ENCODE measurements at regions not wholly inside any gene's neighbourhood (a gene's known extent, or its start where the extent isn't known, plus 50 kb on each side); places are given as distances from the start of the nearest gene placed in this dataset.

DNA sequence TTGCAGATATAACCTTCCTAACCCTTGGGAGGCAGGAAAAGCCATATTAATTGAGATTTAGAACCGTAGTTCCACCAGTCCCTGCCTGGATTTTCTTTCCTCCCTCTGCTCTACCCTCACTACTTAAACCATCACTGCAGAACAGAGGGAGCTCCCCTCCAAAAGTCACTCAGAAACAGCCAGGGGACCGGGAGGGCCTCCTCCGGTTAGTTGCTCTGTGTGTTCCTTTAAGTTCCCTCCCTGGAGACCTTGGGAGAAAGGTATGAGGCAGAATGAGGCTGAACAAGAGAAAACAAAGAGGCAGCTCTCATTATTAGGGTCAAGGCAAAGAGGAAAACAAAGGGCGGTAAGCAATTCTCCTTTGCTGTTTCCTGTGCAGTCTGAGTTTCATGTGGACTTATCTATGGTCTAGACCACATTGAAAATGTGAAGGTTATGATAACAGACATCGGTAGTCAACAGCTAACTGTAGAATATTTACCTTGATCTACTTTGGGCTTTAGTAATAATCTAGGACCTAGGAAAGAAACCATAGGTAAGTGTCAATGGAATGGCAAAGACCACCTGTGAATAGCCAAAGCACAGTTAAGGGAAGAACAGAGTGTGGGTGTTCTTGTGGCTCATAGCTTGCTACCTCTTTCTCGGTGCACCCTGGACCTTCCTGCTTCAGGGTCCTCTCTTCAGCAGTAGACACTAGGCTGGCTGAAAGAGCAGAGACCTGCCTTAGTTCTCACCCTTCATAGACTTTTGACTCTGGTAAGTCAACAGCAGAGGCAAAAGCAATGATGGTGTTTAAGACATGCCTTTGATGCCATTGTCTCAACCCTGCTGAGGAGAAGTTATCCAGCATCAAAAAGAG is 250.9 kb upstream of the CITED2 start:
- no peak for DNase-seq

GRCh38 chr6:139623372-139623771 is 248.9 kb upstream of the CITED2 start:
- no peak for DNase-seq

DNA sequence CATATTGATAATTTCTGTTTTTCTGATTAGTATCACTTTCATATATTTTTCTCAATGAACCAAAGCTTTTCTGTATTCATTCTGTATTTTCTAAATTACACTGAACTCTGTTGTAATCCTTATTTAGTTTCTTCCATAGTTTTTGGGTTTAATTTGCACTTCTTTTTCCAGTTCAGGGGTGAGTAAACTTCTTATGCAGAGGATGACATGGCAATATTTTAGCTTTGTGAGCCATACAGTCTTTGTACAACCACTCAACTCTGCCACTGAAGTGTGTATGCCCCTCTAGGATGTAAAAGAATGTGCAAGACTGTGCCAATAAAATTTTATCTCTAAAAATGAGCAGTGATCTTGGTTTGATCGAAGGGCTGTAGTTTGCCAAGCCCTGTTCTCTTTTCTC is 239.0 kb upstream of the CITED2 start:
- no peak for DNase-seq

DNA sequence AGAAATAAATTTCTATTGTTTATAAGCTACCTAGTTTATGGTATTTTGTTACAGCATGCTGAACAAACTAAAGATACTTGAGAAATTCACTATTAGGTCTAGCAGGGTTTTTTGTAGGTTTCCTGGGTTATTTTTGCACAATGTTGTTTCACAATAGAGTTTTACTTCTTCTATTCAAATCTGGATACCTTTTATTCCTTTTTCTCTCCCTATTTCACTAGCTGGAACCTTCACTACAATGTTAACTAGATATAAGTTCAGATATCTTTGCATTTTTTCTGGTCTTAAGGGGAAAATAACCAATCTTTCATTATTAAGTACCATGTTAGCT is 237.7 kb upstream of the CITED2 start:
- DNase-seq: no peak

GRCh38 chr6:139611327-139612134 is 237.1 kb upstream of the CITED2 start:
- no peak for DNase-seq

DNA sequence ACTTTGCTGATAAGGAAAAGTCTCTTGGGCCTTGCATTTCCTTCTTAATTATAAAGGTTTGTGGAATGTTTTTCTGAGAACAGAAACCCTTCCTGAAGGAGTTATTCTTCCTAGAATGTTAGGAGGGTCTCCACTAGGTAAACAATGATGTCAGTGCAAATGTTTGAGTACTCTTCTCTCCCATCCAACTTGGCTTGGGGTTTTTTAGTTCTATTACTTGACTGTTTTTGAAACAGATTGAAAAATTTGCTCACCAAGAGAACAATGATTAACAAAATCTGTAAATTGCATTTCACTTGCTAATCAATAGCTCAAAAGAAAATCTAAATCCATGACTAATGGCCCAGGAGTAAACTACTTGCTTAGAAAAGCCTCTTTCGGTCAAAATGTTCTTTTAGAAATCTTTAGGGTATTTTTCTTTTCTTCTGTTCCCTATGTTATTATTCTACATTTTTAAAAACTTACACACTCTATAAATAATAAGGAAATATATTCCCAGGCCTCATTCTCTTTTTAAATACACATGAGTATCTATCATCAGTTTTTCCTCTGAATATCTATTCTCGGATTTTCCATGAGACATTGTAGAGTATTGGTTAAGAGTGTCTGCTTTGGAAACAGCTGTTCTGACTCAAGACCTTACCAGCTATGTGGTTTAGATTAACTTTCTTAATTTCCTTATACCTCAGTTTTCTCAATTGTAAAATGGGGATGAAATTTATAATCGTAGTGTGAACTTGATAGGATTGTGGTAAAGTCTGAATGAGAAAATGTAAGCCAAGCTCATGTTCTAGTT is 234.2 kb upstream of the CITED2 start:
- DNase-seq: no peak

- no peak for DNase-seq
These were observed 230.9 kb upstream of the CITED2 start for GRCh38 chr6:139605350-139605749.

GRCh38 chr6:139603581-139603980 is 229.1 kb upstream of the CITED2 start:
- DNase-seq: no peak

GRCh38 chr6:139602577-139602976 is 228.1 kb upstream of the CITED2 start:
- DNase-seq: no peak

GRCh38 chr6:139600919-139601475 is 226.5 kb upstream of the CITED2 start:
- DNase-seq: peak; percentile 10

GRCh38 chr6:139600343-139600742 is 225.9 kb upstream of the CITED2 start:
- no peak for DNase-seq

DNA sequence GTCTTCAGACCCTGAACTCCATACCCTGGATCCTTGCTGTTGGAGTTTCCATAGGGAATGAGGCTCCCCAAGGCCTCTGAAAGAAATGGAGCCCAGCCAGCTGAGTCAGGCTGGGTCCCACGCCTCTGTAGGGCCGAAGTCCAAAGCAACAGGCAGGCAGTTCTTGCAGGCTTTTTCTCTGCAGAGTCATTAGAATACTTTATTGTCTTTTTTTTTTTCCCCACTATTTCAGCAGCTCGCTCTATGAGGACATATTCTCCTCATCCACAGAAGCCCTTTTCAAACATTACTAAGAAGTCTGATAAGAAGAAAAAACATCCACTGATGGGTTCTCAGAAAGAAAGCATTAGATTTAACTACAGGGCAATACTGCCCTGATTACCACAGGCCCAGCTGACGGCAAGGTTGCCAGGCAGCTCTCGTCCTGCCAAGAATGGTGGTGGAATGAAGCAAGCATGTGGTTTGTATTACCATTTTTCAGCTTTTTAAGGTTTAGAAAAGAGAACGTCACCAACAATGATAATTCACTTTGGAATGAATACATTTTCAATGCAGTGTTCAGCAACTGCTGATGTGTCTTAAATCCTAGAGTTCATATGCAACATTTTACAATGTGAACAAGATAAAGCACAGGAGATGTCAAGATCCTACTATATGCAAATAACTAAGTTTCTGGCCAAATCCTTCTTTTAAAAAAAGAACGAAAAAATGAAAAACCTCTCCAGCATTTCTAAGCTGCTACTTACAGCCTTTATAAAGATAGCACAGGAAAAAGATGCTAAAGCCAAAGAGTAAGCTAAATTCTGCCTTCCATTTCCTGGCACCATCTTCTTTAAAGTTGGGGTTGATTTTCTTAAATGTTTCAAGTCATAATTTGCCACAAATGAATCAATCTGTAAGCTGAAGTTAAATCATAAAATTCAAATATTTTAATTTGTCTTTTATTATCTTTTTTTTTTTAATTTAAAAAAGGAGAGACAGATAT is 223.6 kb upstream of the CITED2 start:
- no peak for DNase-seq

GRCh38 chr6:139597087-139597763 is 222.8 kb upstream of the CITED2 start:
- DNase-seq: no peak

GRCh38 chr6:139595183-139595582 is 220.7 kb upstream of the CITED2 start:
- no peak for DNase-seq

DNA sequence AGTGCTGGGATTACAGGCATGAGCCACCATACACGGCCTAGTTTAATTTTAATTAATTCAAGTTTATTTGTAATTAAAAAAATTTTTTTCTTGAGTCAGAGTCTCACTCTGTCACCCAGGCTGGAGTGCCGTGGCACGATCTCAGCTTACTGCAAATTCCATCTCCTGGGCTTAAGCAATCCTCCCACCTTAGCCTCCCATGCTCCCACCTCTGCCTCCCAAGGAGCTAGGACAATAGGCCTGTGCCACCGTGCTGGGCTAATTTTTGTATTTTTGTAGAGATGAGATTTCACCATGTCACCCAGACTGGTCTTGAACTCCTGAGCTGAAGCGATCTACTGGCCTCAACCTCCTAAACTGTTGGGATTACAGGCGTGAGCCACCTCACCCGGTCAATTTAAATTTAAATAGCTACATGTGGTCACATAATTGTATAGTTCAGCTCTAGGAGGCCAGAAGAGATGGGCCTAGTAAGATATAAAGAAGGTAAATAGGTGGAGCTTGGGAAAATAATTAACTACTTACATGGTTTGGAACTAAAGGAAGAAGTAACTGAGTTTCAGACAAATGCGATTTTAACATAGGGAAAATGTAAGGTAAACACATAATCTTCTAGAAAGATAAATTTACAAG is 220.0 kb upstream of the CITED2 start:
- no peak for DNase-seq

DNA sequence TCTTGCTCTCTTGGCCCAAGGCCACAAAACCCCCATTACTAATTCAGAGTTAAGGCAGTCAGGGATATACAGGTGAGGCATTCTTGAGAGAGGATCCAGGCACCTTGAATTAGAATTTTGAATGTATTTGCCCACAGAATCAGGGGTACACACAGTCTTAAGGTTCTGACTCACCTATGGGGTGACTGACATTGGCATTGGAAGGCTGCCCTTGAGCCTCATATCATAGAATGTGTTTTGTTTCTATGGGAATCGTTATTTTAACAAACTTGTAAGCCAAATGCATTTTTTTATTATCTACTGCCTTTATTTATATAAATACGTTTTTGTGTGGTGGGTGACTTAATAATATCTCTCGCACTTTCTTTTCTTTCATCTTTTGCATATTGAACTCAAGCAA is 218.6 kb upstream of the CITED2 start:
- no peak for DNase-seq

DNA sequence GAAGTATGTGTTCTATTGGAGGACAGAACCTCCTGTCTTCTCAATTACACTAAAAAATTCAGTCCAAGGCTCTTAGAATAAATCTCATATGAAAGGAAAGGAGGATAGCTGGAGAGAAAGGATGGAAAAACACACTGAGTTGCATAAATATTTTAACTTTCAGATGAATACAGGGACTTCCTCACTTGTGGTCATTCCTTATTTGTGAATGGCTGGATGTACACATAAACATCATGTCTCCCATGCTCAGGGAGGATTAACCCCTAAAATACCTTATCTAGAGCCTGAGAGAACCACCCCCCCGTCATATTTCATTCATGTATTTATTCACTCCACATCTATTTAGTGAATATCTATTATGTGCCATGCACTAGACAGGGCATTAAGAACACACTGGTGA is 217.6 kb upstream of the CITED2 start:
- no peak for DNase-seq

GRCh38 chr6:139591075-139591865 is 216.8 kb upstream of the CITED2 start:
- no peak for DNase-seq

DNA sequence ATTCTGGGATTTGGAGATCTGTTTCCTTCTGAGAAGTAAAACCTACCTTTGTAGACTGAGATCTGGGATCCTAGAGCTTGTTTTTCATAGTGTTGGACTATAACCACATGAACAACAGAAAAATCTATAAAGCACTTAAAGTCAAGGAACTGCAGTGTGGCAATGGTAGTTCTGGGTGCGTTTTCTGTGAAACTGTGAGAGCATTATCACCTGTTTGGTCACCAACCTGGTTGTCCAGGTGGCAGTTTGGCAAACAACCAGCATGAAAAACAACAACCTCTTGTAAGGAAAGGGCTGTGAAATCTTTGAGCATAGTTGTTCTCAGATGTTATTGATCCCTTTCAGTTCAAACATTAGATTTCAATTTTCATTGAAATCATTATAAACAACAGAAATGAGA is 215.8 kb upstream of the CITED2 start:
- no peak for DNase-seq
